ENCODE measurements at regions not wholly inside any gene's neighbourhood (a gene's known extent, or its start where the extent isn't known, plus 50 kb on each side); places are given as distances from the start of the nearest gene placed in this dataset.

GRCh38 chr10:35705671-35706070, 63.6 kb upstream of the FZD8 start:
- DNase-seq (ENCODE audit: low read depth) = no peak

DNA sequence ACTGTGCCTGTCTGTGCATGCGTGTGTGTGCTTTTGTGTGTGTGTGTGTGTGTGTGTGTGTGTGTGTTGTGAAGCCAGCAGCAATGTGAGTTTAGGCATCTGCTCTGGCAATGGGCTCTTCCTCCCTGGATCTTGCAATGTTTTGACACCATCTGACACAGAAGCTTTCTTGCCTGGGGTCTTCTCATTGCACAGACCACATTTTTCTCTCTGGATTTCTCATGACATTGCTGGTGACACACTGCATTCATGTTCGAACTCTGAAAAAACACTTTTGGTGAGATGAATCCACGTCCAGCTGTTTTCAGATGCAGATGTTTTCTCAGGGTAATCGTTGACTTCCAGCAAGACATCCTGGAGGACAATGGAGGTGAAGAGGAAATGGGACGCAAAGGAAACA, 63.0 kb upstream of the FZD8 start:
- peak; percentile 58 for DNase-seq (ENCODE audit: low read depth)

DNA sequence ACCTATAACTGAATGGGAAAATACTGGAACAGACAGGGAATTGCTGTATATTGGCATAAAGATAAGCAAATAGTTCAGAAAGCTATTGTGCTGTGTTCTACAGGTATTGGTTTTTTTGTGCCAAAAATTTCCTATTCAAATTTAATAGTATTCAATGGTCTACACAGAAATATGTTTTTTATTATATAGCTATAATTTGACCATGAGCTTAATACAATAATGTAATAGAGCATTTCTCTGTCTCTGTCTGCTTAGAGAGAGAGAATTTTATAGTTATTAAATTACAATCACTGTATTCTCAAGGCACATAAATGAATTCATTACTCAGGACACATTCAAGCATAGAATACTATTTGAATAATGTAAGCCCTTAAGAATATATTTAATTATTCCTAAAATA, 62.3 kb upstream of the FZD8 start:
- DNase-seq (ENCODE audit: low read depth) = no peak

GRCh38 chr10:35700487-35700882, 58.4 kb upstream of the FZD8 start:
- no peak for DNase-seq (ENCODE audit: low read depth)

GRCh38 chr10:35699848-35700486, 57.9 kb upstream of the FZD8 start:
- DNase-seq (ENCODE audit: low read depth) = no peak

DNA sequence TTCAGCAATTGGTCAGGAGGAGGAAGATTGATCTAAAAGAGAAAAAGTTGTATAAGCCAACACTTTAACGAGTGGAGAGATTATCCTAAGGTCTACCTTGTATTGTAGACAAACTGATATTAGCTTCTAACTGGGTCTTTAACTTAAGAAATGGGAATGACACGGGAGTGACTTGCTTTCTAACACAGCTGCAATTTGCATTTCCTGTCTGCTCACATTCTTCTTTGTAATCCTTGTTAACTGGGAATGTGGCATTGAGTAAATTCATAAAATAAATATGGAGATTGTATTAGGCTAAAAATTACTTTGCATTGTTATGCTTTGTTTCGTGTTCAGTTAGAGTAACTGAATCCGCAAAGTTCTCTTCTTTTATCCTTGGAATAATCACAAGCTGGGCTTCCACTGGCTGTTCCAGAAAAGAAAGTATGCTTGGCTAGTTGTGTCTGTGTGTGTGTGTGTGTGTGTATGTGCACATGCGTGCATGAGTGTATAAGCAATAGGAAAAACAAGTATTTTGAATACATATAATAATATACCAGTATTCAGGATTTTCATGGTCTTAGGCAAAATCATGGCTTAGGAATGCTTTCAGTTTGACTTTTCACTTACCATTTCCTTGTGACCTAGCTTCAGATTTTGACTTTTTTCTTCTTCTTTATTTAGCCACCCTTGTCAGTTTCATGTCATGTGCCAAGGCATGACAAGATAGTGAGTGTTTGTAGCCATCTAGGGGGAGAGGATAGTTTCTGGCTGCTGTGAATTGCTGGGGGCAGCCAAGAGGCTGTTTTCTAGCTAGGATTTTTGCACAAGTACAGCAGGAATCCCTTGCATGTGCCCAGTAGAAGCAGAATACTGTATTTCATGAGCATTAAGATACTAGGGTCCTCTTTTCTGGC, 54.5 kb upstream of the FZD8 start:
- no peak for DNase-seq (ENCODE audit: low read depth)

DNA sequence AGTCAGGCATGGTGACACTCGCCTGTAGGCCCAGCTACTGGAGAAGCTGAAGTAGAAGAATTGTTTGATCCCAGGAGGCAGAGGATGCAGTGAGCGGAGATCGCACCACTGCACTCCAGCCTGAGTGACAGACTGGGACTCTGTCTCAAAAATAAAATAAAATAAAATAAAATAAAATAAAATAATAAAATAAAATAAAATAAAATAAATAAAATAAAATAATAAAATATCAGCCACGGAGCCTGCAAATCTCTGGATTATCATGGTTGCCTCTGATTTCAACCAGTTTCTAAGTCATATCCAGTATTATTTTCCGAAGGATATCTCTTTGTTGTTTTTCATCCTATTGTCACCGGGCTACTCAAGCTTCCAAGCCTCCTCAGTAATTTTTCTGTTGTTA, 51.7 kb upstream of the FZD8 start:
- no peak for DNase-seq (ENCODE audit: low read depth)
